Activated T-helper 1 cell treated with Interleukin-2 at 50 U/mL for 16 hours (primary cell): ENCODE measurements at regions not wholly inside any gene's neighbourhood (a gene's known extent, or its start where the extent isn't known, plus 50 kb on each side); places are given as distances from the start of the nearest gene placed in this dataset.
"Not testable (repeated sequence)": the region's sequence is repeated elsewhere in the genome, so short reads cannot be mapped to it uniquely, and the experiment has no call there.

Source experiments
- DNase-seq: peaks from one replicate; pipeline ENCODE4 v3.0.0-alpha.2; 2020; ENCODE audit warnings: low read depth

DNA sequence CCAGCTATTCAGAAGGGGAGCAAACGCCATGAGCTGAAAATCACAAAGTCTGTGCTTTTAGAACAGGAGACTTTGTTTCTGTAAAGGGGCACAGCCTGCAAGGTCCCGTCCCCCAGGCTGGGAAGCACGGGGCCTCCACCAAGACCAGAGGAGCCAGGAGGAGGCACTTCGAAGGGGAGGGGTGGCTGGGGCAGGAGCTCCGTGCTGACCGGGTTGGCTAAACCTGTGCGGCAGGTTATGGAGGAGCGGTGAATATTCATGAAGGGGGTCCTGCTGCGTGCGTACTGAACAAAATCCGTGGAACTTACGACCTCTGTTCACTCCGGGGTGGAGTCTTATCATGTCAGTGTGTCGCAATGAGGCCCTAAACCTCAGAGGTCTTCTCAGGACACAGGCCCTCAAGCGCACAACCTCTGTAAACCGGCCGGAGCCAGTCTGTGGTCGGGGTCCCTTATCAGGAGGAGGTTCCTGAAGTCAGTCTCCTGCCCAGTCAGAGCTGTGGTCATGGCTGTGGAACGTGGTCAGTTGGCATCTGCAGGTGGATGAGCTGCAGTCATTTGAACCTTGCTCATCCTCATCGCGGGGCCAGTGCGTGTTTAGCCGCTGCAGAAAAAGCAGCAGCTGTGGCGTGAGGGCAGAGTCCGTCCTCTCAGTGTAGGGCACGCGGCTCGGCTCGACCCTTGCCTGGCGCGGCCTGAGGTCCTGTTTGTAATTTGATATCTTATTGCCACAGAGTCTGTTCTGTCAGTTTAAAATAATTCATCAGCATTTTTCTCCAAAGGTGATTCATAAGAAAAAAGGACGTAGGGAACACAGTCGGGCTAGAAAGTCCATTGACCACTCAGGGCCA lies 5507.7 kb upstream of the TPTE start:
- not testable (repeated sequence) for DNase-seq

DNA sequence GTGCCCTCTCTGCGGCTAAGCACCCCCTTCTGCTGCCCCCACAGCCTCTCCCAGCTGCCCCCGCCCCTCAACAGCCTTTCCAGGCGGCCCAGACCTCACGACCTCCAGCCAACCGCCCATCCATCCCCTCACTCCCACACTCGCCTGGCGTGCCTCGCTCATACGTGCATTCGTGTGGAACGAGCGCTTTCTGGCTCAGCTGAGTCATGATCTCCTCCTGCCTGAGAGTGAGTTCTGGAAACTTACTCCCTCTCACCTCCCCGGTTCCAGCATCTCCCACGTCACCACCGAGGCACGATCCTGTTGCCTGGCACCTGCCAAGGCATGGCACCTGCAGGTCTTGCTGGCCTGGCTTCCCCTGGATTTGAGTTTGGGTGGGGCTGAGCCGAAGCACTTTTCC lies 5506.2 kb upstream of the TPTE start:
- DNase-seq = not testable (repeated sequence)

DNA sequence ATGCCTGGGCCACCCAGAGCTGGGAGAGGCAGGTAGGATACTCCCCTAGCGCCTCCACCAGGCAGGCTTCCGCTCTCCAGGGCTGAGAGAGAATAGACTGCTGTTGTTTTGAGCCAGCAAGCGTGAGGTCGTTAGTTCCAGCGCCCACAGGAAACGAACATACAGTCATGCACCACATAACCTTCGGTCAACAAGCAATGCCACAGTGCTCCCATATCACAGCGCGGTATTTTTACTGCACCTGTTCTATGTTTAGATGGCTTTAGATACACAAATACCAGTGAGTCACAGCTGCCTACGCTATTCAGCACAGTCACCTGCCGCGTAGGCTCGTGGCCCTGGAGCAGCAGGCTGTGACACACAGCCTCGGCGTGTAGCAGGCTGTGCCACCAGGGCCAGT lies 5502.3 kb upstream of the TPTE start:
- not testable (repeated sequence) for DNase-seq

DNA sequence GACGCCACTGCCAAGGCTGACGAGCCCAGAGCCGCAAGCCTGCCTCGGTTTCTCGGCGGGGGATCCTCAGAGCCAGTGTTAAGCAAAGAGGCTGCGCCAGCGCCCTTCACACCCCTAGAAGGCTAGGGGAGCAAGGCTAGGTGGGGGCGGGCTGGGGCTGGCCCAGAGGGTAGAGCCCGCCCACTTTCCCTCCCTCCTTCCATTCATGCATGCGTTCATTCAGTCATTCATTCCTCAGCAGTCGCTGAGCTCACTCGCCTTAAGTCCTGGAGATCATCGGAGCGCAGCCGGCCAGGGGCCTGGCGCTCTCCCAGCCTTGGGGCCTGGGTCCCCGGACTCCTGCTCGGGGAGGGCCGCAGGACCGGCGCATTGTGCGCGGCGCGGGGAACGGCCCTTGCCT lies 5499.6 kb upstream of the TPTE start:
- DNase-seq = not testable (repeated sequence)

DNA sequence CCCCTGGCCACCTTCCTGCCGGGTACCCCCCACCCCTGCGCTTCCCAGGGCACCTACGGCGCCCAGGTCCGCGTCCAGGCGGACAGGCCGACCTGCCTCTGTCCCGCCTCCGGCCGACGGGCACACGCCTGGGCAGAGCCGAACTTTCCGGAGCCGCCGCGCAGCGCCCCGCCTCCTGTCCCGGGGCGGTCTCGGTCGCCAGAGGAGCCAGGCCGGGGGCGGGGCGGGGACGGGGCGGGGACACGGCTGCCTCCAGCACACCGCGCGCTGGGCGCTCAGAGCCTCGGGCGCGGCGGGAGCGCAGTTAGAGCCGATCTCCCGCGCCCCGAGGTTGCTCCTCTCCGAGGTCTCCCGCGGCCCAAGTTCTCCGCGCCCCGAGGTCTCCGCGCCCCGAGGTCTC lies 5499.1 kb upstream of the TPTE start:
- DNase-seq = not testable (repeated sequence)

DNA sequence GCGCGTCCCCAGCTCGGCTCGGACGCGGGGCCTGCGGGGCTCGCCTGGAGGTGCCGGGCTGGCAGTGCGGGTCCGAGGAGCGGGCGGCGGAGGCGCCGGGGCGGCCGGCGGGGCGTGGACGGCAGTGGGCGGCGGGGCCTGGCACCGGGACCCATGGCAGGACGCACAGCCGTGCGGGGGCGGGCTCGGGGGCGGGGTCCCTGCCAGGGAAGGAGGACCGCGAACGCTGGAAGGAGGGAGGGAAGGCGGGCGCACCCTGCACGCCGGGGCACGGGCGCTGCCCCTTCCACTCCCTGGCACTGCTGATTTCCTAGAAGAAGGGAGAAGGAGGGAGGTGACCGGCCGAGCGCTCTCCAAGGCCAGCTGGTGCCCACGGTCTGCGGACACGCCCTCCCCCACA lies 5498.6 kb upstream of the TPTE start:
- not testable (repeated sequence) for DNase-seq

DNA sequence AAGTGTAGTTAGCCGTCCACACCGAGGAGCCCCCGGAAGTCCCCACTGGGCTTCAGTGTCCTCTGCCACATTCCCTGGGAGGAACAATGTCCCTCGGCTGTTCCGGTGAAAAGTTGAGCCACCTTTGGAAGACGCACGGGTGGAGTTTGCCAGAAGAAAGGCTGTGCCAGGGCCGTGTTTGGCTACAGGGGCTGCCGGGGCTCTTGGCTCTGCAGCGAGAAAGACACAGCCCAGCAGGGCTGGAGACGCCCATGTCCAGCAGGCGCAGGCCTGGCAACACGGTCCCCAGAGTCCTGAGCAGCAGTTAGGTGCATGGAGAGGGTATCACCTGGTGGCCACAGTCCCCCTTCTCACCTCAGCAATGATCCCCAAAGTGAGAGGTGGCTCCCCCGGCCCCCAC lies 5486.2 kb upstream of the TPTE start:
- not testable (repeated sequence) for DNase-seq

DNA sequence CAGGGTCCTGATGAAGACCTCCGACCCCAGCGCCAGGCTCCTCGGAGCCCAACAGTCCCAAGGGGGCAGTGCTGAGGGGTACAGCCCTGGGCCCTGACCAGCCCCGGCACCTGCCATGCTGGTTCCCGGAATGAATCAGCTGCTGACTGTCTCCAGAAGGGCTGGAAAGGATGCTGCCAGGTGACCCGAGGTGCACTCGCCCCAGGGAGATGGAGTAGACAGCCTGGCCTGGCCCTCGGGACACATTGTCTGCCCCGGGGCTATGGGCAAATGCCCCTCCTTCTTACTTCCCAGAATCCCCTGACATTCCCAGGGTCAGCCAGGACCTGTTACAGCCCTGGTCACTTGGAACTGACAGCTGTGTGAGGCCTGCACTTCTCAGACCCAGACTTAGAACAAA lies 5485.8 kb upstream of the TPTE start:
- not testable (repeated sequence) for DNase-seq

DNA sequence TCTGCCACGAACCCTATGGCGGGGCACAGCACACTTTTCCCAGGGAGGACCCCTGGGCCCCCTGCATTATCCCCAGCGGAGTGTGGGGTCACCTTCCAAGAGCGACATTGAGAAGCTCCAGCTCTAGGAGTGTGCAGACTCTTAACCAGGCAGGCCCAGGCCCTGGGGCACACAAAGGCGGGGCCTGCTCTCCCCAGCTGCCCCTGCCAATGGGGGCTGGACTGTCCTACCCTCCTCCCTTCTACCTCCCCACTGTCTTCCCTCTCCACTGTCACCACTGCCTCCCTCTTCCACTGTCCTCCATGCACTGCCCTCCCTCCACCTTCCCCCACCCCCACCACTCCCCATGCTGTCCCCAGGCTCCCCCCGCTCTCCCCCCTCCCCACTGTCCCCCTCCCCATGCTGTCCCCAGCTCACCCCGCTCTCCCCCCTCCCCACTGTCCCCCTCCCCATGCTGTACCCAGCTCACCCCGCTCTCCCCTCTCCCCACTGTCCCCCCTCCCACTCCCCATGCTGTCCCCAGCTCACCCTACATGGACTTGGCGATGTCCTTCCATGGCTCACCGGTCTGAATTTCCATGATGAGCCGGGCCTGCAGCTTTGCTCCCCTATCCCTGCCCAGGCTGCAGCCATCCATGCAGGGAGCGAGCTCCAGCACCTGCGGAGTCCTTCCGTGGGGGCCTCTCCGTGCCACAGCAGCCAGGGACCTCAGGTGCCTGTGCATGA lies 5483.6 kb upstream of the TPTE start:
- not testable (repeated sequence) for DNase-seq

DNA sequence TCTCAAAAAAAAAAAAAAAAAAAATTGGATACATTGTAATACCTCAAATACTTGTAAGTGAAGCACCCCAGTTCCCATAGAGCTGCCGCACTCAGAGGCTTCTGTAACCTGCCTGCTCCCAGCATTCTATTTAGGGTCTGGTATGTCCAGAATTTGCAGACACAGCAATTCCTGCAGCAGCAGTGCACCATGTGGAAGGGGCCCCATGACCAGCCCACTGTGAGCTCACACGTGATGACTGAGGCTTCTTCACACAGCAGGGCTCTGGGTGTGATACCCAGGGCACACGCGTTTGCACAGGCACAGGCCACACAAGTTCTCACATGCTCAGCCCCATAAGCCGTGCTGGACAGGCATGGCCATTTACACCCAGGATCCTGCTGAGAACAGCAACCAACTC lies 5481.5 kb upstream of the TPTE start:
- DNase-seq = not testable (repeated sequence)

DNA sequence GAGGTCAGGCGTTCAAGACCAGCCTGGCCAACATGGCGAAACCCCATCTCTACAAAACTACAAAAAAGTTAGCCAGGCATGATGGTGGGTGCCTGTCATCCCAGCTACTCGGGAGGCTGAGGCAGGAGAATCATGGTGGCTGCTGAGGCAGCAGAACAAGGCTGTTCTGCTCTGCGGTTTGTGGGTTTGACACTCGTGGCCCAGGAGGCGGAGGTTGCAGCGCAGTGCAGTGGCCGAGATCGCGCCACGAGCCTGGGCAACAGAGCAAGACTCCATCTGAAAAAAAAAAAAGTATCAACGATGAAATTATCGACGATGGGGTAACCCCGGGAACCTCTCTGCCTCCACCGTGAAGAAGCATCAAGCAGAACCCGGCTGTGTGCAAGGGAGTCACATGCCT lies 5478.8 kb upstream of the TPTE start:
- not testable (repeated sequence) for DNase-seq

DNA sequence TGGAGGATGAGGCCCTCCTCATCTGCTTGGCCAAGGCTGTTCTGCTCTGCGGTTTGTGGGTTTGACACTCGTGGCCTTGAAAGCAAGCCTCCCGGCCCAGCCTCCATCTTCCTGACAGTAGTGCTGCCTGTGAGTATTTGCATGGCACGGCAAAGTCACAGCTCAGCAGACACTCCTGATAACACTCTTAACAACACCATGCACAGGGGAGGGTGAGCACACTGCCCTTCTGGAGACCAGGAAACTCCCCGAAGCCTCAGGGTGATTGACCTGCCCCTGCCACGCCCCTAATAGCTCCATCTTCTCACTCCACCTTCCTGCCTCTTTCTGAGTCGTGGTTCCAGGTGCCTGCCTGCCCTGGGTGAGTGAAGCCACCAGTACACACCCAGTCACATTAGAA lies 5476.6 kb upstream of the TPTE start:
- not testable (repeated sequence) for DNase-seq

DNA sequence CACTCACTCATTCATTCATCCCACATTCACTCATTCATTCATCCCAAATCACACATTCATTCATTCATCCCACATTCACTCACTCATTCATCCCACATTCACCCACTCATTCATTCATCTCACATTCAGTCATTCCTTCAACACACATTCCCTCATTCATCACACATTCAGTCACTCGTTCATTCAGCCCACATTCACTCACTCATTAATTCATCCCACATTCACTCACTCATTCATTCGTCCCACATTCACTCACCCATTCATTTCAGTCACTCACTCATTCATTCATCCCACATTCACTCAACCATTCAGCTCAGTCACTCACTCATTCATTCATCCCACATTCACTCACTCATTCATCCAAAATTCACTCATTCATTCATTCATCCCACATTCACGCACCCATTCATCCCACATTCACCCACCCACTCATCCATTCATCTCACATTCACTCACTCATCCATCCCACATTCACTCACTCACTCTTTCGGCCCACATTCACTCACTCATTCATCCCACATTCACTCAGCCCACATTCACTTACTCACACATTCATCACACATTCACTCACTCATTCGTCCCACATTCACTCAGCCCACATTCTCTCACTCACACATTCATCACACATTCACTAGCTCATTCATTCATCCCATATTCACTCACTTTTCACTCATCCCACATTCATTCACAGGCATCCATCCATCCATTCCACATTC lies 5469.9 kb upstream of the TPTE start:
- not testable (repeated sequence) for DNase-seq

DNA sequence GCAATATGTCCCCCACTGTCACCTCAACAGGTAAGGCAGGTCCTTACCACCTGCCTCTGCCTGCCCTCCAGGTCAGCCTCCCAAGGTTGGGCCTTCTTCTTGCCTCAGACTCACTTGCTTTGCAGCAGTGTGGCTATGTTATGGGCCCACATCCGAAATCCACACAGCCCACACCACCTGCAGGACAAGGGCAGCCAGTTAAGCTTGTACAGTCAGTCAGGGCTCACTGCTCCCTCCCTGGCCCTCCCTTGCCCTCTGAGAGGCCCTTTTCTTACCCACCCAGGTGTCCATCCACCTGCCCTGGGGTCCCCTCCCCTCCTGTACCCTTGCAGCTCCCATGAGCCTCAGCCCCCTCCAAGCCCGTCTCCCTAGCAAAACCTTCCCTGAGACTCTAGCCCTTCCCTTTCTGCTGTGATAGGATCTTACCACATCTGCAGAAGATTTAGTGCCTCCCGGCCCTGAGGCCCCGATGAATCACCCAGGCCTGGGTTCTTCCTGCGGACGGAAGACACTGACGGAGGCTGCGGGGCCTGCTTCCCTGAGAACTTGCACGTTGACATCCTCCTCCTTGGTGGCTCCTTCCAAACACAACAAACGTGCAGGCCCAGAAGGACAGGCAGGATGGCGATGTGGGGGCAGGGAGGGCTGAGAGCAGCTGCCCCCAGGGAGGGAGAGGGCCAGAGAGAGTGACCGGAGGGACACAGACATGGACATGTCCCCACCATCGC lies 5466.2 kb upstream of the TPTE start:
- not testable (repeated sequence) for DNase-seq

DNA sequence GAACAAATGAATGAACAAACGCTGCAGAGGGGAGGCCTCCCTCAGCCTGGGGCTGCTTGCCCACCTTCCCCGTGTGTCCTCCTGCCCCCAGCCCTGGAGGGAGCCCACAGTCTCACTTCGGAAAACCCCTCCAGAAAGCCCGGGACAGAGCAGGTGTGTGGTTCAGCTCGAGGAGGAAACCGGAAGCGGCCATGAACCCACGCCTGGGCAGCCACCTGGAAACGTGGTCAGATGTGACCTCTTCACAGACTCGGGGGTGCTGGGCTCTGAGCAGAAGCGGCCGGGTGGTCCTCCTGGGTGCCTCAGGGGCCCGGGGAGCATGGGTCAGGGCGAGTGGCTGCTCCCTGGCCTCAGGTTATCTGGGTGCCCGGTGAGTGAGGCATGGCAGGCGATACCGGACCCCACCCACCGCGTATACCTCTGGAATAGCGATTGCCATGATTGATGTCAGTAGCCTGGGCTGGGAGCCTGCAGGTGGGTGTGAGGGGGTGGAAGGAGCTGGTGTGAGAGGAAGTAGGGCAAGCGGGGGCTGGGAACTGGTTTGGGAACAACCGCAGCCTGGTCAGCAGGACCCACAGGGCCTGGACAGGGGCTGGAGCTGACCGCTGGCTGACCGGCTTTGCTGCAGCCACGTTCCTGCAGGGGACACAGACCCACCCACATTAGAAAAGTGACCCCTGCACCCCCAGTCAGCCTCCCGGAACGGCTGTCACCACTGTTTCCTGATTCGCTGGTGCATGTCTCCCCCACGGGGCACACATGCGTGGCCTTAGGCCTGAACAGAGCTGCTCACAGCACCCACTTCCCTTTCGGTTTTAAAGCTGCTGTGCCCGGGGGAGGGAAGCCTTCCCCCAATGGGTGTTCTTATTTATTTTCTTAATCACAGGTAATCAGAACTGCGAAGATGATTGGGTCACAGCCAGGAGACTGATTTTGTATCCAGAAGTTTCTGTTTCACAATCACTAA lies 5465.1 kb upstream of the TPTE start:
- DNase-seq = not testable (repeated sequence)

DNA sequence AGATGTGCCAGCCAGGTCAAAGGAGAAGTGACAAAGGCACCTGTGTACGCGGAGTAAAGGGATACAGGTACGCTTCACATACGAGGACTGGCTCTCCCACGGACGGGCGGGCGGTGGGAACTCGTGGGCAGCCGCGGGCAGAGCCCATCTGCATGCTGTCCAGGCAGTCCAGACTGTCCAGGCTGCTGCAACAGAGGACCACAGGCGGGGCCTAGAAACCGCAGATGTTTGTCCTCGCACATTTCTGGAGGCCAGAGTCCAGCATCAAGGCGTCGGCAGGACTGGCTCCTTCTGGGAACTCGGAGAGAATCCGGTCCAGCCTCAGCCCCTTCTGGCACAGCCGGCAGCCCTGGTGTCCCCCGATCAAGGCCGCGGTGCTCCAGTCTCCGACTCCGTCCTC lies 5464.3 kb upstream of the TPTE start:
- DNase-seq = not testable (repeated sequence)

DNA sequence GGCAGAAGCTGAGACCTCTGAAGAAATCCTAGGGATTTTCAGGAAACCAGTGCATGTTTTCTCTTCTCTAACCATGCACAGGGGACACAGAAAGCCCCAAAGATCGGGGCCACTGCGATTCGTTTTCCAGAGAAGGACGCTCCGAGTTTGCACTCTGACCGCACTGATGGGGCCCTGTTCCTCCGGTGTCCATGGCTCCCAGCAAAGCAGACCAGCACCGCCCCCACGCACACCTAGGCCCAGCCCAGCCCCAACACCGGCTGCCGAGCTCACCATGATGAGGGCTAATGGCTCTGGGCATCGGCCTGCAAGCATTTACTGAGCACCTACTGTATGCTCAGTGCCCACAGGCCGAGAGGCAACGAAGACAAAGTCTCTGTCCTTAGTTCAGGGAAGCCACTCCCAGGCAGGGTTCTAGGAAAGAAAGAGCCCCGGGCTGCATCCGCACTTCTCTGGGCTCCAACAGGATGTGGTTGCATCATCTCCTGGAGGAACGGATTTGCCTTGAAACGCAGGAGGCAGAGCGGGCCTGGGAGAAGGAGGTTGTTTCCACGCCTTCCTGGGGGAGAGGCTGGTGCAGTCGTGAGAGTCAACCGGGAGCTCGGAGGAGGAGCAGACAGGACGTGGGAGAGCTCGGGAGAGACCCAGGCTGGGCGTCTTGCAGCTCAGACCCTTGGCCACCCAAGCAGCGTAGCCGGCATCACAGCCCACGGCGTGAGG lies 5460.9 kb upstream of the TPTE start:
- DNase-seq = not testable (repeated sequence)

DNA sequence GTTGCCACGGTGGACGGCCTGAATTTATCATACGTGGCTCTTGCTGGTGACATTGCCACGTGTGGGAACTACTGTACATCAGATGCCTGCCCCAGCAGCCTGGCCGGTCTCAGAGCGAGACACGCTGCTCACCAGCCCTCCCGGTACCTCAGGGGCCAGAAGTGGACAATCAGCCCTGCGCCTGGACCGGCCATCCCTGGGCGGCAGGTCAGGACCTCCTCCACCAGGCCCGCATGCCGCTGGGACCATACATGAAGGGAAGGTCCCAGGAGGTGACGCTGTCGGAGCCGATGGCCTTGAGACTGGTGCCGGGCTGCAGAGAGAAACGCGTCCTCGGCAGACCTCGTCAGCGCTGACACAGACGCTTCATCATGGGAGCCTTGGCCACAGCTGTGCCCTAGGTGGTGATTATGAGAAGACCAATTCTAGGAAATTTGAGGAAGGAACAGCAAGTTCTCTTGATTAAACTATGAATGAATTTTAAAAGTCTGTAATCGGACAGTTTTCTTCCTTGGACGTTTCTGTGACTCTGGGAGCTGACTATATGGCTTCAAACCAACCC lies 5456.7 kb upstream of the TPTE start:
- DNase-seq = not testable (repeated sequence)
